SK-N-SH (cell line): ENCODE measurements at regions not wholly inside any gene's neighbourhood (a gene's known extent, or its start where the extent isn't known, plus 50 kb on each side); places are given as distances from the start of the nearest gene placed in this dataset.

Experiments used
- EP300 ChIP-seq, 2 experiments: IDR thresholded peaks; 2 replicates each; pipeline versions ENCODE4 v1.4.0 to v1.6.1; 2012; ENCODE audit warnings: borderline replicate concordance in 1 of 2, low read depth in 1 of 2, low read length in 1 of 2
- IRF3 ChIP-seq: fragments of 150-350 bp; IDR thresholded peaks from 2 replicates; pipeline ENCODE4 v1.6.1; 2016; ENCODE audit warnings: mild to moderate bottlenecking, low read depth, low read length
- JUND ChIP-seq: IDR thresholded peaks from 2 replicates; pipeline ENCODE4 v1.4.0; 2012
- TAF1 ChIP-seq: IDR thresholded peaks from 2 replicates; pipeline ENCODE4 v1.6.1; 2012; ENCODE audit warnings: low read depth, mild to moderate bottlenecking, low read length, moderate library complexity, borderline replicate concordance
- TF ChIP-seq, protein P1 (sequence below): fragments of 200-600 bp; sonication (generic); IDR thresholded peaks from 2 replicates; pipeline ENCODE4 v1.6.1; 2017; ENCODE audit warnings: antibody characterized with exemption, mild to moderate bottlenecking, moderate library complexity
- TF ChIP-seq, protein P2 (sequence below): IDR thresholded peaks from 2 replicates; pipeline ENCODE4 v1.6.1; 2012; ENCODE audit warnings: mild to moderate bottlenecking, low read depth, low read length, moderate library complexity

GRCh38 chr4:187354740-187355139, 631.1 kb upstream of the FAT1 start:
- TF ChIP-seq EP300 (IDR thresholded peaks at IDR 0.05; ENCODE audit: borderline replicate concordance in 1 of 2, low read depth in 1 of 2, low read length in 1 of 2) (no peak), TAF1 (no peak), IRF3 (no peak), JUND (no peak)
- TF ChIP-seq, protein P1, sequence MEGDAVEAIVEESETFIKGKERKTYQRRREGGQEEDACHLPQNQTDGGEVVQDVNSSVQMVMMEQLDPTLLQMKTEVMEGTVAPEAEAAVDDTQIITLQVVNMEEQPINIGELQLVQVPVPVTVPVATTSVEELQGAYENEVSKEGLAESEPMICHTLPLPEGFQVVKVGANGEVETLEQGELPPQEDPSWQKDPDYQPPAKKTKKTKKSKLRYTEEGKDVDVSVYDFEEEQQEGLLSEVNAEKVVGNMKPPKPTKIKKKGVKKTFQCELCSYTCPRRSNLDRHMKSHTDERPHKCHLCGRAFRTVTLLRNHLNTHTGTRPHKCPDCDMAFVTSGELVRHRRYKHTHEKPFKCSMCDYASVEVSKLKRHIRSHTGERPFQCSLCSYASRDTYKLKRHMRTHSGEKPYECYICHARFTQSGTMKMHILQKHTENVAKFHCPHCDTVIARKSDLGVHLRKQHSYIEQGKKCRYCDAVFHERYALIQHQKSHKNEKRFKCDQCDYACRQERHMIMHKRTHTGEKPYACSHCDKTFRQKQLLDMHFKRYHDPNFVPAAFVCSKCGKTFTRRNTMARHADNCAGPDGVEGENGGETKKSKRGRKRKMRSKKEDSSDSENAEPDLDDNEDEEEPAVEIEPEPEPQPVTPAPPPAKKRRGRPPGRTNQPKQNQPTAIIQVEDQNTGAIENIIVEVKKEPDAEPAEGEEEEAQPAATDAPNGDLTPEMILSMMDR, result no peak
- TF ChIP-seq, protein P2, sequence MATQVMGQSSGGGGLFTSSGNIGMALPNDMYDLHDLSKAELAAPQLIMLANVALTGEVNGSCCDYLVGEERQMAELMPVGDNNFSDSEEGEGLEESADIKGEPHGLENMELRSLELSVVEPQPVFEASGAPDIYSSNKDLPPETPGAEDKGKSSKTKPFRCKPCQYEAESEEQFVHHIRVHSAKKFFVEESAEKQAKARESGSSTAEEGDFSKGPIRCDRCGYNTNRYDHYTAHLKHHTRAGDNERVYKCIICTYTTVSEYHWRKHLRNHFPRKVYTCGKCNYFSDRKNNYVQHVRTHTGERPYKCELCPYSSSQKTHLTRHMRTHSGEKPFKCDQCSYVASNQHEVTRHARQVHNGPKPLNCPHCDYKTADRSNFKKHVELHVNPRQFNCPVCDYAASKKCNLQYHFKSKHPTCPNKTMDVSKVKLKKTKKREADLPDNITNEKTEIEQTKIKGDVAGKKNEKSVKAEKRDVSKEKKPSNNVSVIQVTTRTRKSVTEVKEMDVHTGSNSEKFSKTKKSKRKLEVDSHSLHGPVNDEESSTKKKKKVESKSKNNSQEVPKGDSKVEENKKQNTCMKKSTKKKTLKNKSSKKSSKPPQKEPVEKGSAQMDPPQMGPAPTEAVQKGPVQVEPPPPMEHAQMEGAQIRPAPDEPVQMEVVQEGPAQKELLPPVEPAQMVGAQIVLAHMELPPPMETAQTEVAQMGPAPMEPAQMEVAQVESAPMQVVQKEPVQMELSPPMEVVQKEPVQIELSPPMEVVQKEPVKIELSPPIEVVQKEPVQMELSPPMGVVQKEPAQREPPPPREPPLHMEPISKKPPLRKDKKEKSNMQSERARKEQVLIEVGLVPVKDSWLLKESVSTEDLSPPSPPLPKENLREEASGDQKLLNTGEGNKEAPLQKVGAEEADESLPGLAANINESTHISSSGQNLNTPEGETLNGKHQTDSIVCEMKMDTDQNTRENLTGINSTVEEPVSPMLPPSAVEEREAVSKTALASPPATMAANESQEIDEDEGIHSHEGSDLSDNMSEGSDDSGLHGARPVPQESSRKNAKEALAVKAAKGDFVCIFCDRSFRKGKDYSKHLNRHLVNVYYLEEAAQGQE, result no peak
